MCF 10A (cell line): ENCODE measurements at regions not wholly inside any gene's neighbourhood (a gene's known extent, or its start where the extent isn't known, plus 50 kb on each side); places are given as distances from the start of the nearest gene placed in this dataset.

ENCODE experiments used
- BruUV-seq: library from RNA; stranded (reverse); fragments of 400-500 nt; replicated peaks from 2 replicates; lab custom pipeline; 2021; lab: Mats Ljungman, UMichigan
- CTCF ChIA-PET: fragments of 300-600 bp; sonication (Branson Sonifier 250); formaldehyde crosslinking; extraction: SDS; loops from one replicate; lab custom pipeline; 2021; ENCODE audit warnings: antibody characterized with exemption, inconsistent platforms; lab: Yijun Ruan, JAX
- POLR2A ChIA-PET: fragments of 300-600, 350-650 bp; sonication (Branson Sonifier 250); formaldehyde crosslinking; extraction: SDS; loops from one replicate; lab custom pipeline; 2020; ENCODE audit warnings: antibody characterized with exemption, inconsistent platforms; lab: Yijun Ruan, JAX
- DNase-seq: peaks from one replicate; pipeline ENCODE4 v3.0.0-alpha.2; 2018; ENCODE audit not compliant: unreplicated experiment
- H3K27ac Mint-ChIP-seq: one replicate; pipeline ENCODE4 v1.8.0; 2022; ENCODE audit warnings: mild to moderate bottlenecking, low read depth, mixed read lengths; ENCODE audit not compliant: unreplicated experiment
- H3K27me3 Mint-ChIP-seq: one replicate; pipeline ENCODE4 v1.8.0; 2022; ENCODE audit warnings: mixed read lengths; ENCODE audit not compliant: insufficient read depth, unreplicated experiment
- H3K36me3 Mint-ChIP-seq: one replicate; pipeline ENCODE4 v1.8.0; 2022; ENCODE audit warnings: mild to moderate bottlenecking, moderate library complexity, mixed read lengths; ENCODE audit not compliant: insufficient read depth, unreplicated experiment
- H3K4me1 Mint-ChIP-seq: one replicate; pipeline ENCODE4 v1.8.0; 2022; ENCODE audit warnings: mixed read lengths; ENCODE audit not compliant: insufficient read depth, unreplicated experiment
- H3K4me3 Mint-ChIP-seq: one replicate; pipeline ENCODE4 v1.8.0; 2022; ENCODE audit warnings: mild to moderate bottlenecking, moderate library complexity, mixed read lengths; ENCODE audit not compliant: unreplicated experiment
- H3K9me3 Mint-ChIP-seq: one replicate; pipeline ENCODE4 v1.8.0; 2022; ENCODE audit warnings: mixed read lengths; ENCODE audit not compliant: unreplicated experiment
- intact Hi-C: fragments of 100-400 bp; cut with micrococcal nuclease; formaldehyde crosslinking; loops from 2 replicates; pipeline ENCODE4 v1.14.1; 2022
- TF ChIP-seq, protein P1 (sequence below): fragments of 200-600 bp; IDR thresholded peaks from one replicate; pipeline ENCODE4 v1.8.0; 2022; ENCODE audit warnings: antibody characterized with exemption, mild to moderate bottlenecking; ENCODE audit not compliant: unreplicated experiment

DNA sequence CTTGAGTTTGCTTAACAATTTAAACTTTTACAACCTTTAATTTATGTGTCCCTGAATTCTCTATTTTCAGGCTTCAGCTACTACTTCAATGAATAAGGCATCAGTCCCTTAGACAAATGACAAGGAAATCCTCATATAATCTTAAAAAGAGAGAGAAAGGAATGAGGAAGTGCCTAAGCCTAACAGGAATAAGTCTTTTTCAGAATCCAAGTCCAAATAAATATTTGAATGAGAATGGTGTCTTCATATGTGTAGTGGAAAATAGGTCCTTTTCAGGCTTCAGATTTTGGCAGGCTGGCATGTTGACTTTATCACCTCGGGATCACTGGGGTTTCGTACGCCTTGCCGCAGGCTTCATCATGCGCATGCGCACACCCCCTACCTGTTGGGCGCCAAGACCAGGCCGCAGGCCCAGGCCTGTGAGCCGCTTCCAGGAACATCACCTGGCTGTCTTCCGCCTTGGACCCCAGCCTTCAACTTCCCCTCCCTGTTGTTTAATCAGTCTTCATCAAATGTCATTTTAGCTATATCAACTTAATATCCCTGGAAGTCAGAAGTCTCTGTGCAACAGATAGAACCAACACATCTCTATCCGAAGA lies 334.5 kb downstream of the SOX2 start:
- BruUV-seq: no TSS peak
- ChIA-PET POLR2A (no interaction called here), CTCF (no interaction called here)
- Mint-ChIP-seq H3K27me3 (no peaks in the 10 kb centered on the region), H3K4me3 (no peak overlapping the region), H3K36me3 (no peaks in the 10 kb centered on the region), H3K27ac (no peak overlapping the region), H3K4me1 (no peaks in the 10 kb centered on the region), H3K9me3 (no peaks in the 10 kb centered on the region)
- intact Hi-C loops: no loop called here
- TF ChIP-seq, protein P1, sequence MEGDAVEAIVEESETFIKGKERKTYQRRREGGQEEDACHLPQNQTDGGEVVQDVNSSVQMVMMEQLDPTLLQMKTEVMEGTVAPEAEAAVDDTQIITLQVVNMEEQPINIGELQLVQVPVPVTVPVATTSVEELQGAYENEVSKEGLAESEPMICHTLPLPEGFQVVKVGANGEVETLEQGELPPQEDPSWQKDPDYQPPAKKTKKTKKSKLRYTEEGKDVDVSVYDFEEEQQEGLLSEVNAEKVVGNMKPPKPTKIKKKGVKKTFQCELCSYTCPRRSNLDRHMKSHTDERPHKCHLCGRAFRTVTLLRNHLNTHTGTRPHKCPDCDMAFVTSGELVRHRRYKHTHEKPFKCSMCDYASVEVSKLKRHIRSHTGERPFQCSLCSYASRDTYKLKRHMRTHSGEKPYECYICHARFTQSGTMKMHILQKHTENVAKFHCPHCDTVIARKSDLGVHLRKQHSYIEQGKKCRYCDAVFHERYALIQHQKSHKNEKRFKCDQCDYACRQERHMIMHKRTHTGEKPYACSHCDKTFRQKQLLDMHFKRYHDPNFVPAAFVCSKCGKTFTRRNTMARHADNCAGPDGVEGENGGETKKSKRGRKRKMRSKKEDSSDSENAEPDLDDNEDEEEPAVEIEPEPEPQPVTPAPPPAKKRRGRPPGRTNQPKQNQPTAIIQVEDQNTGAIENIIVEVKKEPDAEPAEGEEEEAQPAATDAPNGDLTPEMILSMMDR: no peak
- no peak for DNase-seq

DNA sequence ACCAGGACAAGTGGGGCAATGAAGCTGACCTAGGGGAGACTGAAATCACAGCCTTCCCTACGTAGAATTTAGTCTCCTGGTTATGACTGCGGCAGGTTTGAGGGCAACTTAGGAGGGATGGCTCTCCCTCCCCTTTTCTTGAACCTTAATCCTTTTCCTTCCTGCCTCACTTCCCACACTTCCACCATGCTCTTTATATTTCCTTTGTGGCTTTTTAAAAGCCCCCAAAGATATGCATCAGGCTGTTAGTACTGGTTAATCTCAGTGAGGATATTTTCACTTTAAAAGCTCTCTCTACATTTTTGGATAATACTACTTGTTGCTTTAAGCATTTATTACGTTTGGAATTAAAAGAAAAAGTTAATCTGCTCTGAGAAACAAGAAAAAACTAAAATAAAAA lies 339.2 kb downstream of the SOX2 start:
- TF ChIP-seq, protein P1: no peak
- BruUV-seq: no TSS peak
- Mint-ChIP-seq H3K27me3 (no peaks in the 10 kb centered on the region), H3K4me1 (peaks cover 4% of the 10 kb centered on the region), H3K27ac (no peak overlapping the region), H3K36me3 (no peaks in the 10 kb centered on the region), H3K4me3 (no peak overlapping the region), H3K9me3 (no peaks in the 10 kb centered on the region)
- DNase-seq: no peak
- POLR2A ChIA-PET: interaction anchor here (0.7 kb wide), 1 partner anchor 16 kb away, joined by 3 read pairs; no protein-coding TSS in a partner anchor
- intact Hi-C loops: no loop called here
- CTCF ChIA-PET: no interaction called here

DNA sequence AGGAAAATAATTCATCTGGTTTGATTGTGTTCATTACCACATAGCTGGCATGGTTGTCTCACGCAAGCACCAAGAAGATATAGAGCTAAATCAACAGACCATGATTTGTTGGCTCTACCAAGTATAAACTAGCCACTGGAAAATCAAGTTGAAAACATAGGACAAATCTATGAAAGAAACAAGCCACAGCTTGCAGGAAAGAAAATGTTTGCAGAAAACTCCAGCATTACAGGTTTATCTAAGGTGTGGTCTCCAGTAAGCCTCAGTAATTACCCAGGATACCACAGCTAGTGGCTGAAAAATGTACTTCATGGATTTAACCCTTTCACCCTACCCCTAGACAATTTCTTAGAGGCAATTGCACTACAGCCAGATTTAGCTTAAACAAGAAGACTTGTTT lies 340.6 kb downstream of the SOX2 start:
- ChIA-PET CTCF (interaction anchor here (0.6 to 1.1 kb wide), 3 partner anchors 8 to 137 kb away, joined by 3 read pairs; no protein-coding TSS in a partner anchor), POLR2A (interaction anchor here (1.3 to 1.6 kb wide), 2 partner anchors 113 to 160 kb away, joined by 3 read pairs; no protein-coding TSS in a partner anchor)
- TF ChIP-seq, protein P1: no peak
- no TSS peak for BruUV-seq
- H3K27ac Mint-ChIP-seq: no peak overlapping the region
- intact Hi-C loops: no loop called here
- no peaks in the 10 kb centered on the region for H3K9me3 Mint-ChIP-seq
- peaks cover 4% of the 10 kb centered on the region for H3K4me1 Mint-ChIP-seq
- no peaks in the 10 kb centered on the region for H3K36me3 Mint-ChIP-seq
- no peak overlapping the region for H3K4me3 Mint-ChIP-seq
- no peaks in the 10 kb centered on the region for H3K27me3 Mint-ChIP-seq
- no peak for DNase-seq

DNA sequence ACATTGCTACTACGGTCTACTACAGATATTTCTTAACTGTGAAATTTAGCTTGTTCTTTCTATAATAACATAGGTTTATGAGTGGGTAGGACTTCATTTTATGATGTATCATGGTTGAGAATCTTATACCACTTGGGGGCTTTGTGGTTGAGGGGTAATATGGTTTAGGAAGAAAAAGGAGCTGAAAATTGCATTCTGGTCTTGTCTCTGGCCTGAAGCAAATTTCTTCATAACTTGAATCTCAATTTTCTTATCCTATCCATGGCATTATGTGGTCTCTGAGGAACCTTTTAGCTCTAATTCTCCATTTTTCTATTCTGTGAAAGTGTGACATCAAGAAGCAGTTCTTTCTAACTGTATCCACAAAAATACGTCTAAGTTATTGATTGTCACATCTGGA lies 341.0 kb downstream of the SOX2 start:
- Mint-ChIP-seq H3K36me3 (no peaks in the 10 kb centered on the region), H3K4me3 (no peak overlapping the region), H3K9me3 (no peaks in the 10 kb centered on the region), H3K4me1 (peaks cover 4% of the 10 kb centered on the region), H3K27ac (no peak overlapping the region), H3K27me3 (no peaks in the 10 kb centered on the region)
- DNase-seq: no peak
- TF ChIP-seq, protein P1: no peak
- POLR2A ChIA-PET: interaction anchor here (1.3 to 1.6 kb wide), 2 partner anchors 112 to 160 kb away, joined by 3 read pairs; no protein-coding TSS in a partner anchor
- intact Hi-C loops: no loop called here
- CTCF ChIA-PET: interaction anchor here (0.6 to 1.1 kb wide), 3 partner anchors 61 to 228 kb away, joined by 3 read pairs; no protein-coding TSS in a partner anchor
- BruUV-seq: no TSS peak
